ENCODE measurements at regions not wholly inside any gene's neighbourhood (a gene's known extent, or its start where the extent isn't known, plus 50 kb on each side); places are given as distances from the start of the nearest gene placed in this dataset.

DNA sequence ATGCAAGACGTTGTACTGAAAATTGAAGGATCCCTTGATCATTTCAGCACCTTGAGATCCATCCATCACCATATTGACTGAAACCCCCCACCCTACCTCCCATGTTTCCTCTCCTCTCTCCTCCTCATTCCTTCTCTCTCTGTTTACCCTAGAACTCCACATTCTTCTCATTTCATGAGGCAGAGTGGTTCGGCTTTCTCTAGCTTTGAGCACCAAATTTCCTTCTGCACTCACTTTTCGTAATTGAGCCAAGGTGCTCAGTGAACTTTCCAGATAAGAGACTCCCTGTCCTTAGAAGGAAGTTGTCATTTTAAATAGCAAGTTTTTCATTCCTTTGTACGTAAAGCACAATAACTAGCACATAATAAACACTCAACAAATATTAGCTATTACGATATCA, 108.3 kb upstream of the SLC34A2 start:
- TF ChIP-seq, protein P1, sequence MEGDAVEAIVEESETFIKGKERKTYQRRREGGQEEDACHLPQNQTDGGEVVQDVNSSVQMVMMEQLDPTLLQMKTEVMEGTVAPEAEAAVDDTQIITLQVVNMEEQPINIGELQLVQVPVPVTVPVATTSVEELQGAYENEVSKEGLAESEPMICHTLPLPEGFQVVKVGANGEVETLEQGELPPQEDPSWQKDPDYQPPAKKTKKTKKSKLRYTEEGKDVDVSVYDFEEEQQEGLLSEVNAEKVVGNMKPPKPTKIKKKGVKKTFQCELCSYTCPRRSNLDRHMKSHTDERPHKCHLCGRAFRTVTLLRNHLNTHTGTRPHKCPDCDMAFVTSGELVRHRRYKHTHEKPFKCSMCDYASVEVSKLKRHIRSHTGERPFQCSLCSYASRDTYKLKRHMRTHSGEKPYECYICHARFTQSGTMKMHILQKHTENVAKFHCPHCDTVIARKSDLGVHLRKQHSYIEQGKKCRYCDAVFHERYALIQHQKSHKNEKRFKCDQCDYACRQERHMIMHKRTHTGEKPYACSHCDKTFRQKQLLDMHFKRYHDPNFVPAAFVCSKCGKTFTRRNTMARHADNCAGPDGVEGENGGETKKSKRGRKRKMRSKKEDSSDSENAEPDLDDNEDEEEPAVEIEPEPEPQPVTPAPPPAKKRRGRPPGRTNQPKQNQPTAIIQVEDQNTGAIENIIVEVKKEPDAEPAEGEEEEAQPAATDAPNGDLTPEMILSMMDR (IDR thresholded peaks at IDR 0.05), result no peak
- TF ChIP-seq POLR2A (IDR thresholded peaks at IDR 0.05), result no peak

Measured in ovary (tissue), 3 donors.